ENCODE measurements at regions not wholly inside any gene's neighbourhood (a gene's known extent, or its start where the extent isn't known, plus 50 kb on each side); places are given as distances from the start of the nearest gene placed in this dataset.

- no peaks in the 10 kb centered on the region for H3K36me3 ChIP-seq (ENCODE audit: control insufficient read depth, insufficient read depth, low read length)
- no peak overlapping the region for H3K9ac ChIP-seq (ENCODE audit: low read length)
- no peak overlapping the region for H3K27ac ChIP-seq (ENCODE audit: low read depth, low read length)
- H3K4me1 ChIP-seq (ENCODE audit: control insufficient read depth, insufficient read depth, low read length): peaks cover 5% of the 10 kb centered on the region
- H3K4me3 ChIP-seq (ENCODE audit: low read depth, low read length): no peak overlapping the region
- no peaks in the 10 kb centered on the region for H3K27me3 ChIP-seq (ENCODE audit: control insufficient read depth, insufficient read depth, low read length)
- H3K9me3 ChIP-seq (ENCODE audit: control insufficient read depth, insufficient read depth, low read depth, low read length): no peaks in the 10 kb centered on the region
Observed at GRCh38 chr21:31413698-31414097, 69.6 kb upstream of the TIAM1 start.

- peaks cover 3% of the 10 kb centered on the region; the same call in 1 of the 2 replicates for H3K4me1 ChIP-seq (ENCODE audit: control insufficient read depth, insufficient read depth, low read length)
- H3K27ac ChIP-seq (ENCODE audit: low read depth, low read length): no peak overlapping the region
- no peaks in the 10 kb centered on the region for H3K27me3 ChIP-seq (ENCODE audit: control insufficient read depth, insufficient read depth, low read length)
- no peaks in the 10 kb centered on the region for H3K9me3 ChIP-seq (ENCODE audit: control insufficient read depth, insufficient read depth, low read depth, low read length)
- H3K36me3 ChIP-seq (ENCODE audit: control insufficient read depth, insufficient read depth, low read length): no peaks in the 10 kb centered on the region
- H3K9ac ChIP-seq (ENCODE audit: low read length): no peak overlapping the region
- H3K4me3 ChIP-seq (ENCODE audit: low read depth, low read length): no peak overlapping the region
Observed at GRCh38 chr21:31410499-31411131, 66.6 kb upstream of the TIAM1 start.

GRCh38 chr21:31409831-31410487 lies 65.9 kb upstream of the TIAM1 start:
- Histone ChIP-seq H3K27ac (ENCODE audit: low read depth, low read length) (no peak overlapping the region), H3K4me3 (ENCODE audit: low read depth, low read length) (no peak overlapping the region), H3K36me3 (ENCODE audit: control insufficient read depth, insufficient read depth, low read length) (no peaks in the 10 kb centered on the region), H3K4me1 (ENCODE audit: control insufficient read depth, insufficient read depth, low read length) (peaks cover 3% of the 10 kb centered on the region; the same call in 1 of the 2 replicates), H3K9me3 (ENCODE audit: control insufficient read depth, insufficient read depth, low read depth, low read length) (no peaks in the 10 kb centered on the region), H3K9ac (ENCODE audit: low read length) (no peak overlapping the region), H3K27me3 (ENCODE audit: control insufficient read depth, insufficient read depth, low read length) (no peaks in the 10 kb centered on the region)

GRCh38 chr21:31408301-31409088 lies 64.4 kb upstream of the TIAM1 start:
- Histone ChIP-seq H3K27me3 (ENCODE audit: control insufficient read depth, insufficient read depth, low read length) (no peaks in the 10 kb centered on the region), H3K27ac (ENCODE audit: low read depth, low read length) (no peak overlapping the region), H3K4me3 (ENCODE audit: low read depth, low read length) (no peak overlapping the region), H3K9ac (ENCODE audit: low read length) (no peak overlapping the region), H3K4me1 (ENCODE audit: control insufficient read depth, insufficient read depth, low read length) (peaks cover 3% of the 10 kb centered on the region; the same call in 1 of the 2 replicates), H3K9me3 (ENCODE audit: control insufficient read depth, insufficient read depth, low read depth, low read length) (no peaks in the 10 kb centered on the region), H3K36me3 (ENCODE audit: control insufficient read depth, insufficient read depth, low read length) (no peaks in the 10 kb centered on the region)

- Histone ChIP-seq H3K9ac (ENCODE audit: low read length) (no peak overlapping the region), H3K36me3 (ENCODE audit: control insufficient read depth, insufficient read depth, low read length) (no peaks in the 10 kb centered on the region), H3K4me3 (ENCODE audit: low read depth, low read length) (no peak overlapping the region), H3K4me1 (ENCODE audit: control insufficient read depth, insufficient read depth, low read length) (peaks cover 3% of the 10 kb centered on the region; the same call in 1 of the 2 replicates), H3K27me3 (ENCODE audit: control insufficient read depth, insufficient read depth, low read length) (no peaks in the 10 kb centered on the region), H3K9me3 (ENCODE audit: control insufficient read depth, insufficient read depth, low read depth, low read length) (no peaks in the 10 kb centered on the region), H3K27ac (ENCODE audit: low read depth, low read length) (no peak overlapping the region)
Observed at GRCh38 chr21:31406510-31406909, 62.4 kb upstream of the TIAM1 start.

GRCh38 chr21:31405604-31406003 lies 61.5 kb upstream of the TIAM1 start:
- Histone ChIP-seq H3K9ac (ENCODE audit: low read length) (no peak overlapping the region), H3K27me3 (ENCODE audit: control insufficient read depth, insufficient read depth, low read length) (no peaks in the 10 kb centered on the region), H3K4me1 (ENCODE audit: control insufficient read depth, insufficient read depth, low read length) (peaks cover 7% of the 10 kb centered on the region; the same call in 1 of the 2 replicates), H3K4me3 (ENCODE audit: low read depth, low read length) (no peak overlapping the region), H3K9me3 (ENCODE audit: control insufficient read depth, insufficient read depth, low read depth, low read length) (no peaks in the 10 kb centered on the region), H3K36me3 (ENCODE audit: control insufficient read depth, insufficient read depth, low read length) (no peaks in the 10 kb centered on the region), H3K27ac (ENCODE audit: low read depth, low read length) (no peak overlapping the region)

- Histone ChIP-seq H3K27ac (ENCODE audit: low read depth, low read length) (no peak overlapping the region), H3K4me3 (ENCODE audit: low read depth, low read length) (no peak overlapping the region), H3K36me3 (ENCODE audit: control insufficient read depth, insufficient read depth, low read length) (no peaks in the 10 kb centered on the region), H3K4me1 (ENCODE audit: control insufficient read depth, insufficient read depth, low read length) (peaks cover 7% of the 10 kb centered on the region; the same call in 1 of the 2 replicates), H3K9ac (ENCODE audit: low read length) (no peak overlapping the region), H3K27me3 (ENCODE audit: control insufficient read depth, insufficient read depth, low read length) (no peaks in the 10 kb centered on the region), H3K9me3 (ENCODE audit: control insufficient read depth, insufficient read depth, low read depth, low read length) (no peaks in the 10 kb centered on the region)
Observed at GRCh38 chr21:31403596-31404333, 59.7 kb upstream of the TIAM1 start.

GRCh38 chr21:31399591-31399990 lies 55.5 kb upstream of the TIAM1 start:
- Histone ChIP-seq H3K27me3 (ENCODE audit: control insufficient read depth, insufficient read depth, low read length) (no peaks in the 10 kb centered on the region), H3K27ac (ENCODE audit: low read depth, low read length) (no peak overlapping the region), H3K4me1 (ENCODE audit: control insufficient read depth, insufficient read depth, low read length) (peaks cover 13% of the 10 kb centered on the region), H3K9ac (ENCODE audit: low read length) (no peak overlapping the region), H3K36me3 (ENCODE audit: control insufficient read depth, insufficient read depth, low read length) (no peaks in the 10 kb centered on the region), H3K9me3 (ENCODE audit: control insufficient read depth, insufficient read depth, low read depth, low read length) (no peaks in the 10 kb centered on the region), H3K4me3 (ENCODE audit: low read depth, low read length) (no peak overlapping the region)

- H3K36me3 ChIP-seq (ENCODE audit: control insufficient read depth, insufficient read depth, low read length): no peaks in the 10 kb centered on the region
- H3K27ac ChIP-seq (ENCODE audit: low read depth, low read length): no peak overlapping the region
- no peaks in the 10 kb centered on the region for H3K9me3 ChIP-seq (ENCODE audit: control insufficient read depth, insufficient read depth, low read depth, low read length)
- H3K9ac ChIP-seq (ENCODE audit: low read length): no peak overlapping the region
- H3K4me3 ChIP-seq (ENCODE audit: low read depth, low read length): no peak overlapping the region
- no peaks in the 10 kb centered on the region for H3K27me3 ChIP-seq (ENCODE audit: control insufficient read depth, insufficient read depth, low read length)
- H3K4me1 ChIP-seq (ENCODE audit: control insufficient read depth, insufficient read depth, low read length): peaks cover 13% of the 10 kb centered on the region
Observed at GRCh38 chr21:31398574-31398973, 54.5 kb upstream of the TIAM1 start.

- Histone ChIP-seq H3K4me1 (ENCODE audit: control insufficient read depth, insufficient read depth, low read length) (peaks cover 13% of the 10 kb centered on the region), H3K27me3 (ENCODE audit: control insufficient read depth, insufficient read depth, low read length) (no peaks in the 10 kb centered on the region), H3K27ac (ENCODE audit: low read depth, low read length) (no peak overlapping the region), H3K9ac (ENCODE audit: low read length) (no peak overlapping the region), H3K36me3 (ENCODE audit: control insufficient read depth, insufficient read depth, low read length) (no peaks in the 10 kb centered on the region), H3K9me3 (ENCODE audit: control insufficient read depth, insufficient read depth, low read depth, low read length) (no peaks in the 10 kb centered on the region), H3K4me3 (ENCODE audit: low read depth, low read length) (no peak overlapping the region)
Observed at GRCh38 chr21:31397939-31398338, 53.9 kb upstream of the TIAM1 start.
